ENCODE measurements at regions not wholly inside any gene's neighbourhood (a gene's known extent, or its start where the extent isn't known, plus 50 kb on each side); places are given as distances from the start of the nearest gene placed in this dataset.

GRCh38 chr2:217099561-217099960 is 239.7 kb upstream of the TNP1 start:
- in situ Hi-C loops (cut with MboI): no loop called here
- CTCF ChIA-PET: no interaction called here
- ATAC-seq: no peak

More at GRCh38 chr2:217099561-217099960, 239.7 kb upstream of the TNP1 start:
- no TSS peak for BruUV-seq (replicated peaks)
- H3K9ac ChIP-seq (ENCODE audit: control insufficient read depth, insufficient read depth, low read length): no peak overlapping the region
- no peaks in the 10 kb centered on the region for H3K79me2 ChIP-seq (ENCODE audit: control insufficient read depth, insufficient read depth, low read length)
- FAIRE-seq (no peak), DNase-seq (ENCODE audit: low read depth, low spot score) (no peak)
- ChIA-PET RAD21 (ENCODE audit: unreplicated experiment) (no interaction called here), POLR2A (no interaction called here), SMC1A (ENCODE audit: uncharacterized antibody, unreplicated experiment) (no interaction called here)
- intact Hi-C loops (cut with micrococcal nuclease; ENCODE audit: unreplicated experiment): no loop called here
- no peaks in the 10 kb centered on the region; the same call in 1 of the 2 replicates for H3K4me1 ChIP-seq (ENCODE audit: control insufficient read depth, insufficient read depth, low read length)
- H3K4me3 ChIP-seq: no peak overlapping the region
- TF ChIP-seq RFX5 (IDR thresholded peaks at IDR 0.05; ENCODE audit: low read depth, low read length) (no peak), TAF1 (IDR thresholded peaks at IDR 0.05; ENCODE audit: borderline replicate concordance, low read depth, low read length) (no peak), ZBTB11 (CRISPR knock-in tag; IDR thresholded peaks at IDR 0.05) (no peak), PRDM15 (CRISPR knock-in tag; IDR thresholded peaks at IDR 0.05) (no peak), ATF3 (IDR thresholded peaks at IDR 0.05; ENCODE audit: borderline replicate concordance, extremely low read depth, low read depth, low read length) (no peak), SKIL (IDR thresholded peaks at IDR 0.05; ENCODE audit: low read depth, poor library complexity, severe bottlenecking) (no peak), MTA3 (IDR thresholded peaks at IDR 0.05; ENCODE audit: borderline replicate concordance, low read length) (no peak), ASH2L (IDR thresholded peaks at IDR 0.05; ENCODE audit: borderline replicate concordance, low read depth) (no peak), NFXL1 (IDR thresholded peaks at IDR 0.05; ENCODE audit: borderline replicate concordance) (no peak), IRF4 (IDR thresholded peaks at IDR 0.05; ENCODE audit: low read depth, low read length) (no peak), ZNF217 (IDR thresholded peaks at IDR 0.05) (no peak)
- no peak overlapping the region for H3K27ac ChIP-seq (ENCODE audit: control insufficient read depth, insufficient read depth)
- H3K4me2 ChIP-seq (ENCODE audit: control insufficient read depth, insufficient read depth): no peak overlapping the region
- H3K36me3 ChIP-seq (ENCODE audit: control insufficient read depth in 2 of 2, insufficient read depth in 2 of 2, low read length in 1 of 2): no peaks in the 10 kb centered on the region
- peaks cover 2% of the 10 kb centered on the region; the same call in 2 of the 3 replicates for H3K9me3 ChIP-seq (replicated peaks; ENCODE audit: control insufficient read depth, insufficient read depth, low read length)
- no peak overlapping the region for H2AFZ ChIP-seq (ENCODE audit: control insufficient read depth, low read depth, low read length)
- no peaks in the 10 kb centered on the region for H3K27me3 ChIP-seq (replicated peaks in 1 of 2; ENCODE audit: control insufficient read depth in 2 of 2, insufficient read depth in 2 of 2, low read length in 1 of 2)
- H4K20me1 ChIP-seq (ENCODE audit: control insufficient read depth, insufficient read depth): no peaks in the 10 kb centered on the region

Data from GM12878 (cell line).